HG02970 (cell line): ENCODE measurements at regions not wholly inside any gene's neighbourhood (a gene's known extent, or its start where the extent isn't known, plus 50 kb on each side); places are given as distances from the start of the nearest gene placed in this dataset.

Source experiments
- ATAC-seq: cut with Tn5 transposase; IDR thresholded peaks from one replicate; pipeline ENCODE4 v1.9.1; 2021; ENCODE audit warnings: mild to moderate bottlenecking, moderate library complexity, moderate number of reproducible peaks; ENCODE audit not compliant: unreplicated experiment, low FRiP score

- ATAC-seq = no peak
Measured at GRCh38 chr9:29668732-29669131, 2095.5 kb upstream of the C9orf72 start.

GRCh38 chr9:29669613-29670012 lies 2096.3 kb upstream of the C9orf72 start:
- ATAC-seq = no peak

GRCh38 chr9:29685531-29685930 lies 2112.2 kb upstream of the C9orf72 start:
- ATAC-seq = no peak

- no peak for ATAC-seq
Measured at GRCh38 chr9:29691145-29691544, 2117.9 kb upstream of the C9orf72 start.

- no peak for ATAC-seq
Measured at GRCh38 chr9:29691758-29692407, 2118.6 kb upstream of the C9orf72 start.

- ATAC-seq = no peak
Measured at GRCh38 chr9:29697011-29697410, 2123.7 kb upstream of the C9orf72 start.

- ATAC-seq = no peak
Measured at GRCh38 chr9:29701559-29701958, 2128.3 kb upstream of the C9orf72 start.

GRCh38 chr9:29701971-29702370 lies 2128.7 kb upstream of the C9orf72 start:
- no peak for ATAC-seq

GRCh38 chr9:29714860-29715259 lies 2141.6 kb upstream of the C9orf72 start:
- no peak for ATAC-seq

GRCh38 chr9:29717631-29718030 lies 2144.3 kb upstream of the C9orf72 start:
- ATAC-seq = no peak

GRCh38 chr9:29730163-29730562 lies 2156.9 kb upstream of the C9orf72 start:
- ATAC-seq = no peak

GRCh38 chr9:29740518-29740917 lies 2167.2 kb upstream of the C9orf72 start:
- no peak for ATAC-seq

- ATAC-seq = no peak
Measured at GRCh38 chr9:29741169-29741568, 2167.9 kb upstream of the C9orf72 start.

- no peak for ATAC-seq
Measured at GRCh38 chr9:29750062-29750461, 2176.8 kb upstream of the C9orf72 start.

- ATAC-seq = no peak
Measured at GRCh38 chr9:29751226-29751625, 2177.9 kb upstream of the C9orf72 start.

- ATAC-seq = no peak
Measured at GRCh38 chr9:29753638-29754037, 2180.4 kb upstream of the C9orf72 start.

GRCh38 chr9:29769019-29769418 lies 2195.7 kb upstream of the C9orf72 start:
- no peak for ATAC-seq

- ATAC-seq = no peak
Measured at GRCh38 chr9:29773676-29774075, 2200.4 kb upstream of the C9orf72 start.

GRCh38 chr9:29775491-29775890 lies 2202.2 kb upstream of the C9orf72 start:
- no peak for ATAC-seq

- ATAC-seq = no peak
Measured at GRCh38 chr9:29778281-29778849, 2205.1 kb upstream of the C9orf72 start.

GRCh38 chr9:29793970-29794369 lies 2220.7 kb upstream of the C9orf72 start:
- ATAC-seq = no peak

GRCh38 chr9:29796291-29796952 lies 2223.1 kb upstream of the C9orf72 start:
- peak; percentile 67 for ATAC-seq
